Skeletal muscle tissue (tissue), 3 donors: ENCODE measurements at regions not wholly inside any gene's neighbourhood (a gene's known extent, or its start where the extent isn't known, plus 50 kb on each side); places are given as distances from the start of the nearest gene placed in this dataset.

Experiments used
- H3K27ac ChIP-seq: one replicate; pipeline ENCODE4 v1.7.0; 2013; ENCODE audit warnings: mild to moderate bottlenecking, low read depth, low read length, inconsistent platforms
- H3K27me3 ChIP-seq, 3 donors: one replicate each; pipeline ENCODE4 v1.7.0; 2013; ENCODE audit warnings: low read length in 3 of 3; ENCODE audit not compliant: control insufficient read depth in 3 of 3, insufficient read depth in 3 of 3
- H3K36me3 ChIP-seq, 3 donors: one replicate each; pipeline ENCODE4 v1.7.0; 2013; ENCODE audit warnings: low read length in 3 of 3; ENCODE audit not compliant: control insufficient read depth in 3 of 3, insufficient read depth in 3 of 3
- H3K4me1 ChIP-seq, 3 donors: one replicate each; pipeline ENCODE4 v1.7.0; 2013; ENCODE audit warnings: low read length in 3 of 3, mild to moderate bottlenecking in 3 of 3; ENCODE audit not compliant: control insufficient read depth in 3 of 3, insufficient read depth in 3 of 3
- H3K4me3 ChIP-seq, 3 donors: one replicate each; pipeline ENCODE4 v1.7.0; 2013; ENCODE audit warnings: low read length in 3 of 3
- H3K9ac ChIP-seq, 3 donors: one replicate each; pipeline ENCODE4 v1.7.0; 2013; ENCODE audit warnings: low read length in 3 of 3, mild to moderate bottlenecking in 3 of 3, moderate library complexity in 2 of 3, low read depth in 1 of 3
- H3K9me3 ChIP-seq, 3 donors: one replicate each; pipeline ENCODE4 v1.7.0; 2013; ENCODE audit warnings: low read length in 3 of 3; ENCODE audit not compliant: control insufficient read depth in 3 of 3
- donor health status: Osteomylitis.

DNA sequence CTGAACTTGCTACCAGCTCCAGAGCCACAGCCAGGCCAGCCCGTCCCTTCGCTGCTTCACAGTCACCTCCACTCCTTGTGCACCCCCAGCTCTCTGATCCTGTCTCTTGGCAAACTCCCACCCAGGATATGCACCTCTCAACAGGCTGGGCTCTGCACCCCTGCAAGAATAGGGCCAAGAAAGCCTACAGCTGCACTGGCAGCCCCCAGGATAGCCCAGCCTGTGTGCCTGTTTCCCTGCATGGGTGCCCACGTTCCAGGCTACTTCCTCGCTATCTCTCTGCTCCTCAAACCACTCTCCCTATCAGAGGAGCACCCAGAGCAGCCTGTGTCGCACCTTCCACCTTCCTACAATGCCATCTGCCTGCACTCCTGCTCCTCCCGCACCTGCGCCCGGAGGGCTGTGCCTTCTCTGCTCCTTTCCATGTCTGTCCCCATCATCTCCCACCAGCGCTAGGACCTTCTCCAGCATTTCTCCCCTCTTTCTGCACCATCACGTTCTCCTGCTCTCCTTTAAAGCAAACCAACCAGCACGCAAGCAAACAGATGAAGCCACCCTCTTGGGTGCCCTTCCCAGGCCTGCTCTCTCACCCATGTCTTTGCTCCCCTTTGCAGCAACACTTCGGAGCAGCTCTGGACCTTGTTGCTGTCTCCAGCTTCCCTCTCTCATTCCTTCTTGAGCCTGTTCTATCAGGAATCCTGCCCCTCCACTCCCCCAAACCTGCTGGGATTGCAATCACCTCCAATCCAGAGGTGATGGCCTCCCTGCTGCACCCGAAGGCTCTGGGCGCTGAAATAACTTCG is 313.2 kb upstream of the HS6ST1 start:
- Histone ChIP-seq H3K4me1 (no peaks in the 10 kb centered on the region), H3K4me3 (no peak overlapping the region), H3K27me3 (peaks cover 0 to 6% (median 2%) of the 10 kb centered on the region in 3 donors), H3K9me3 (no peaks in the 10 kb centered on the region), H3K27ac (no peak overlapping the region), H3K9ac (no peak overlapping the region), H3K36me3 (no peaks in the 10 kb centered on the region)

DNA sequence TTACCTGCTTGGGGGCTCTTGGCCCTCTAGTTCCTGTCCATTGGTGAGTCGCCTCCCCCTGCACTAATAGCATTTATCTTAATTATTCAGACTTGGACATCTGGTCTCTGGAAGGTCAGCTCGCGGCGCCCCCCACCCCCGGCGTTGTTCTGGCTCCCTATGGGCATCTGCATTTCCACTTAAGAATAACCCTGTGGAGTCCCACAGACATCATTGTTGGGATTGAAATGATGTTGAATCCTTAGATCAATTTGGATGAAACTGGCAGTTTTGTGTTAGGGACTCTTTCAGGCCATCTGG is 313.8 kb upstream of the HS6ST1 start:
- no peak overlapping the region for H3K9ac ChIP-seq
- H3K36me3 ChIP-seq: no peaks in the 10 kb centered on the region
- H3K27ac ChIP-seq: no peak overlapping the region
- H3K27me3 ChIP-seq: peaks cover 0 to 6% (median 0%) of the 10 kb centered on the region in 3 donors
- no peaks in the 10 kb centered on the region for H3K4me1 ChIP-seq
- H3K4me3 ChIP-seq: no peak overlapping the region
- no peaks in the 10 kb centered on the region for H3K9me3 ChIP-seq

- Histone ChIP-seq H3K4me1 (no peaks in the 10 kb centered on the region), H3K27me3 (no peaks in the 10 kb centered on the region), H3K36me3 (no peaks in the 10 kb centered on the region), H3K9me3 (no peaks in the 10 kb centered on the region), H3K9ac (no peak overlapping the region), H3K4me3 (no peak overlapping the region), H3K27ac (no peak overlapping the region)
Measured at GRCh38 chr2:128633501-128633900, 314.8 kb upstream of the HS6ST1 start.

DNA sequence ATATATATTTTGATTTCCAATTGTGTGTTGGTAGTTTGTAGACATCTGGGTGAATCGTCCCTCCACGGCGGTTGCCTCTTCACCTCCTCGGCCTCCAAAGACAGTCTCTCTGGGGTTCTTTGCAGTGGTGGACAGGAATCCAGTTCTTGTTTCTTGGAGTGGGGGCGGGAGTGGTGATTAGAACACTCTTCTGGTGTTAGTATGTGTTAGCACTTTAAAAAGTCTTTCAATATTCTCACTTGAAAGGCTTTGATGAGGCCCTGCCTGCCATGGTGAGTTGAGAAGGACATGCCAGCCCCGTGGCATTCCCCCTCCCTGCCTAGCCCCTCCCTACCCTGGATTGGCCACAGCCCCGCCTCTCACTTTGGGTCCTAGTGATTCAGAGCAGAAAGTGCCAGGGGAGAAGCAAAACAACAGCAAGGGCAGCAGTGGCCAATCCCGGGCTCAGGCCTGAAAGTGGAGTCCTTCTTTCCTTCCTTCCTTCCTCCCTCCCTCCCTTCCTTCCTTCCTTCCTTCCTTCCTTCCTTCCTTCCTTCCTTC is 316.8 kb upstream of the HS6ST1 start:
- H3K27me3 ChIP-seq: no peaks in the 10 kb centered on the region
- no peak overlapping the region for H3K27ac ChIP-seq
- H3K4me3 ChIP-seq: no peak overlapping the region
- no peaks in the 10 kb centered on the region for H3K36me3 ChIP-seq
- no peak overlapping the region for H3K9ac ChIP-seq
- peaks cover 0 to 7% (median 0%) of the 10 kb centered on the region in 3 donors for H3K4me1 ChIP-seq
- no peaks in the 10 kb centered on the region for H3K9me3 ChIP-seq

- no peaks in the 10 kb centered on the region for H3K9me3 ChIP-seq
- no peak overlapping the region for H3K9ac ChIP-seq
- H3K27ac ChIP-seq: no peak overlapping the region
- H3K4me3 ChIP-seq: no peak overlapping the region
- H3K27me3 ChIP-seq: no peaks in the 10 kb centered on the region
- peaks cover 0 to 7% (median 0%) of the 10 kb centered on the region in 3 donors for H3K4me1 ChIP-seq
- no peaks in the 10 kb centered on the region for H3K36me3 ChIP-seq
Measured at GRCh38 chr2:128636802-128637147, 318.1 kb upstream of the HS6ST1 start.

DNA sequence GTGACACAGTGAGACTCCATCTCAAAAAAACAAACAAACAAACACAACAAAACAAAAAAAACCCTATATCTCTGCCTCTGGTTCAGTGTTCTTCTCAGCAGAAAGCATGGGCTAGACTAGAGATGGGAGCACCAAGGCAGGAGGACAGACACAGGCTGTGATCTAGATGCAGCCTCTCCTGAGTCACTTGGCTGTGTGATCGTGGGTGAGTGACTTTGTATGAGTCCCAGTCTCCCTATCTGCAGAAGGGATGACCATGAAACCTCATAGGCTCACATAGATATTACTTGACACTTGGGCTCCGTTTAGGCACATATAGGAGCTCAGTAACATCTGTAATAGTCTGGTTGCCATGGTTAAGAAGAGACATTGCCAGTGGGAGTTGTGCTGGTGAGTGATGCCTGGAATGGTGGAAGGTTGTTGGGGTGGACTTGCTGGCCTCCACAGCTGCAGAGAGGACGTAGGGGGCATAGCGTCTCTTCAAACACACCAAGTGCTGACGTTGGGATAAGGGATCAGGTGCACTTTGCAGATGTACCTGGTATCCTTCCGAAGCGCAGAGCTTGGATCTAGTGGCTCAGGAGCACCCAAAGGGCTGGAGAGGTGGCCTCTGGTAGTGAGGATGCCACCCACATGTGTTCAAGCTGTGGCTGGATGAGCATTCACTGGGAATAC is 318.9 kb upstream of the HS6ST1 start:
- no peak overlapping the region for H3K27ac ChIP-seq
- no peak overlapping the region for H3K4me3 ChIP-seq
- no peaks in the 10 kb centered on the region for H3K36me3 ChIP-seq
- no peak overlapping the region for H3K9ac ChIP-seq
- no peaks in the 10 kb centered on the region for H3K9me3 ChIP-seq
- peaks cover 0 to 7% (median 0%) of the 10 kb centered on the region in 3 donors for H3K4me1 ChIP-seq
- no peaks in the 10 kb centered on the region for H3K27me3 ChIP-seq

DNA sequence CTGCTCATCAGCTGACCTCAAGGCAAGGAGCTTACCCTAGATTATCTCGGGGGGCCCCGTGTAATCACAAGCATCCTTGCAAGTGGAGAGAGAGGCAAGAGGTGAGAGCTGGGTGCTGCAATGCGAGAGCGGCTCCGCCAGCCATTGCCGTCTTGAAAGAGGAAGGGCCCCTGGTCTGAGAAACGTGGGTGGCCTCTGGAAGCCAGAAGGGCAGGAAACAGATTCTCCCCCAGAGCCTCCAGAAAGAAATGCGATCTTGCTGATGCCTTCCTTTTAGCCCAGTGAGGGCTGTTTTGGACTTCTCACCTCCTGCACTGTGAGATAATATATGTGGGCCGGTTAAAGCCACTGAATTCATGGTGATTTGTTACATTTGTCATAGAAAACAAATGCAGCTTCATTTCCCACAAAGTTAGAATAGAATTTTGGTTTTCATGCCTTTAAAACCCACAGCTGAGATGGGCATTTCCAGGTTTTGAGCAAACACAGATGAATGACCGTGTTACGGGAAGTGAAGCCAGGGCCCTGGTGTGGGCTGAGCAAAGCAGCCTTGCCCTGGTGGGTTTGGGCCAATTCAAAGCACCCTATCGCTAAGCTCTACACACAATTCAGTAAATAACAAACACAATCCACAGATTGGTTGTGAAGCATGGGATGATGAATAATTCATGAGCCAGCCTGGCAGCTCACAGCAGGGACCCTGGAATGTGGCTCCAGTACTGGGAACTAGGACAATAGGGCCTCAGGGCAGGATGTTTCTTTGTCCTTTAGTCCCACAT is 319.9 kb upstream of the HS6ST1 start:
- no peak overlapping the region for H3K27ac ChIP-seq

GRCh38 chr2:128639120-128639477 is 320.4 kb upstream of the HS6ST1 start:
- no peak overlapping the region for H3K4me3 ChIP-seq
- H3K27ac ChIP-seq: no peak overlapping the region
- H3K4me1 ChIP-seq: peaks cover 0 to 7% (median 0%) of the 10 kb centered on the region in 3 donors
- H3K9me3 ChIP-seq: no peaks in the 10 kb centered on the region
- no peak overlapping the region for H3K9ac ChIP-seq
- no peaks in the 10 kb centered on the region for H3K36me3 ChIP-seq
- no peaks in the 10 kb centered on the region for H3K27me3 ChIP-seq

More for the DNA sequence above, 319.9 kb upstream of the HS6ST1 start:
- H3K4me1 ChIP-seq: peaks cover 0 to 7% (median 0%) of the 10 kb centered on the region in 3 donors
- no peak overlapping the region for H3K9ac ChIP-seq
- no peak overlapping the region for H3K4me3 ChIP-seq
- H3K27me3 ChIP-seq: no peaks in the 10 kb centered on the region
- no peaks in the 10 kb centered on the region for H3K9me3 ChIP-seq
- H3K36me3 ChIP-seq: no peaks in the 10 kb centered on the region

DNA sequence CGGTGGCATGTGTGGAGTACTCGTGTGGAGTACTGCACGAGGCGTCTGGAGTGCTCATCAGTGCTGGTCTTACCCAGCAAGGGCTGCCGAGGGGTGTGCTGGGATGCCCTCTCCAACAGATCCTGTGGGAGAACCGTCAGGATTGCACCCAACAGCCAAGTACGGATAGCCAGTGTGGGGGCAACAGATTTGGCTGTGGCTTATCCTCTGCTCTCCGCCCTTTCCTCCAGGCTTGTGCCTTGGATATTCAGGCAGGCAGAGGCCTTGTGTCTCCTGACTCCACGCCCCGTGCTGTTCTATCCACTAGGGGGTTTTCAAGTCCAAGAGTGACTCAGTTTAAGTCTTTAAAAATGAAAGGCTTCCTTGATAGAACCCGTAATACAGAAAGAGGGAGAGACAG is 321.0 kb upstream of the HS6ST1 start:
- H3K9ac ChIP-seq: no peak overlapping the region
- H3K9me3 ChIP-seq: no peaks in the 10 kb centered on the region
- H3K36me3 ChIP-seq: no peaks in the 10 kb centered on the region
- no peak overlapping the region for H3K27ac ChIP-seq
- peaks cover 0 to 7% (median 0%) of the 10 kb centered on the region in 3 donors for H3K4me1 ChIP-seq
- no peaks in the 10 kb centered on the region for H3K27me3 ChIP-seq
- no peak overlapping the region for H3K4me3 ChIP-seq
